Liver (tissue), 8 donors: ENCODE measurements at regions not wholly inside any gene's neighbourhood (a gene's known extent, or its start where the extent isn't known, plus 50 kb on each side); places are given as distances from the start of the nearest gene placed in this dataset.

Source experiments
- DNase-seq: peaks from one replicate; pipeline ENCODE4 v3.0.0-alpha.2; 2017; ENCODE audit warnings: low spot score
- H3K27ac ChIP-seq, 2 donors: one replicate each; pipeline ENCODE4 v1.7.0; 2013; ENCODE audit warnings: inconsistent platforms in 2 of 2, low read length in 2 of 2, control low read depth in 1 of 2, low read depth in 1 of 2, mild to moderate bottlenecking in 1 of 2
- H3K27me3 ChIP-seq, 4 donors: one replicate each; pipeline versions ENCODE4 v1.6.1 to v1.7.0; 2013; ENCODE audit warnings: low read length in 3 of 4, inconsistent platforms in 1 of 4, mild to moderate bottlenecking in 1 of 4, moderate library complexity in 1 of 4; ENCODE audit not compliant: control insufficient read depth in 4 of 4, insufficient read depth in 4 of 4
- H3K36me3 ChIP-seq, 4 donors: one replicate each; pipeline versions ENCODE4 v1.6.1 to v1.7.0; 2013; ENCODE audit warnings: low read length in 3 of 4, mild to moderate bottlenecking in 3 of 4, low read depth in 1 of 4, moderate library complexity in 1 of 4; ENCODE audit not compliant: control insufficient read depth in 4 of 4, insufficient read depth in 3 of 4
- H3K4me1 ChIP-seq, 4 donors: one replicate each; pipeline versions ENCODE4 v1.6.1 to v1.7.0; 2013; ENCODE audit warnings: low read length in 3 of 4, mild to moderate bottlenecking in 3 of 4, moderate library complexity in 1 of 4; ENCODE audit not compliant: control insufficient read depth in 4 of 4, insufficient read depth in 4 of 4
- H3K4me3 ChIP-seq, 3 donors: one replicate each; pipeline versions ENCODE4 v1.6.1 to v1.7.0; 2013; ENCODE audit warnings: low read length in 3 of 3, control low read depth in 1 of 3, low read depth in 1 of 3, mild to moderate bottlenecking in 1 of 3
- H3K9ac ChIP-seq, 2 donors: one replicate each; pipeline ENCODE4 v1.7.0; 2013; ENCODE audit warnings: low read length in 2 of 2, mild to moderate bottlenecking in 2 of 2, moderate library complexity in 2 of 2, control low read depth in 1 of 2, low read depth in 1 of 2
- H3K9me3 ChIP-seq, 4 donors: one replicate each; pipeline versions ENCODE4 v1.6.1 to v1.7.0; 2013; ENCODE audit warnings: low read length in 3 of 4; ENCODE audit not compliant: control insufficient read depth in 4 of 4
- EGR1 ChIP-seq, 2 donors: IDR thresholded peaks; 2 replicates each; pipeline ENCODE4 v1.6.1; 2016 to 2018; ENCODE audit warnings: antibody characterized with exemption in 2 of 2, low read depth in 2 of 2
- FOXA1 ChIP-seq: IDR thresholded peaks from 2 replicates; pipeline ENCODE4 v1.6.1; 2016; ENCODE audit warnings: antibody characterized with exemption
- FOXA2 ChIP-seq: IDR thresholded peaks from 2 replicates; pipeline ENCODE4 v1.6.1; 2016; ENCODE audit warnings: antibody characterized with exemption
- GABPA ChIP-seq, 2 donors: IDR thresholded peaks in 1 of 2; conservative IDR thresholded peaks in 1 of 2; 2 replicates each; pipeline ENCODE4 v1.6.1; 2016; ENCODE audit warnings: antibody characterized with exemption in 2 of 2, mild to moderate bottlenecking in 1 of 2, moderate library complexity in 1 of 2
- HNF4A ChIP-seq, 2 donors: conservative IDR thresholded peaks; 2 replicates each; pipeline ENCODE4 v1.6.1; 2016; ENCODE audit warnings: antibody characterized with exemption in 2 of 2, mild to moderate bottlenecking in 2 of 2
- HNF4G ChIP-seq: IDR thresholded peaks from 2 replicates; pipeline ENCODE4 v1.6.1; 2016; ENCODE audit warnings: antibody characterized with exemption
- JUND ChIP-seq, 2 donors: IDR thresholded peaks; 2 replicates each; pipeline ENCODE4 v1.6.1; 2016; ENCODE audit warnings: antibody characterized with exemption in 2 of 2
- NR2F2 ChIP-seq: IDR thresholded peaks from 2 replicates; pipeline ENCODE4 v1.6.1; 2016; ENCODE audit warnings: antibody characterized with exemption
- RAD21 ChIP-seq, 2 donors: IDR thresholded peaks; 2 replicates each; pipeline ENCODE4 v1.6.1; 2016; ENCODE audit warnings: antibody characterized with exemption in 2 of 2, mild to moderate bottlenecking in 2 of 2
- RXRA ChIP-seq, 2 donors: IDR thresholded peaks; 2 replicates each; pipeline ENCODE4 v1.6.1; 2017 to 2018; ENCODE audit warnings: antibody characterized with exemption in 2 of 2, mild to moderate bottlenecking in 1 of 2
- SP1 ChIP-seq: IDR thresholded peaks from 2 replicates; pipeline ENCODE4 v1.6.1; 2018; ENCODE audit warnings: antibody characterized with exemption, mild to moderate bottlenecking
- YY1 ChIP-seq: IDR thresholded peaks from 2 replicates; pipeline ENCODE4 v1.6.1; 2016; ENCODE audit warnings: antibody characterized with exemption, mild to moderate bottlenecking
- WGBS: extraction: QIAGEN DNeasy Blood & Tissue Kit; methylation state at CpG from one replicate; pipeline ENCODE4 v1.1.7; 2013; 5-methylcytosine and 5-hydroxymethylcytosine counted together
- TF ChIP-seq, protein P1 (sequence below): fragments of 150-350 bp; IDR thresholded peaks from 2 replicates; pipeline ENCODE4 v1.5.1; 2017; ENCODE audit warnings: improper control_type of control experiment, low read depth, low read length; ENCODE audit not compliant: missing input control
- TF ChIP-seq, protein P2 (sequence below): IDR thresholded peaks from 2 replicates; pipeline ENCODE4 v1.6.1; 2016; ENCODE audit warnings: antibody characterized with exemption
- TF ChIP-seq, protein P3 (sequence below): IDR thresholded peaks from 2 replicates; pipeline ENCODE4 v1.6.1; 2016; ENCODE audit warnings: antibody characterized with exemption
- TF ChIP-seq, protein P4 (sequence below): IDR thresholded peaks from 2 replicates; pipeline ENCODE4 v1.6.1; 2016; ENCODE audit warnings: antibody characterized with exemption, mild to moderate bottlenecking
- TF ChIP-seq, protein P5 (sequence below): IDR thresholded peaks from 2 replicates; pipeline ENCODE4 v1.6.1; 2016; ENCODE audit warnings: antibody characterized with exemption
- donor health status: healthy.
- donor health status: healthy.
- donor health status: healthy.
- donor health status: healthy.
- donor health status: healthy.

DNA sequence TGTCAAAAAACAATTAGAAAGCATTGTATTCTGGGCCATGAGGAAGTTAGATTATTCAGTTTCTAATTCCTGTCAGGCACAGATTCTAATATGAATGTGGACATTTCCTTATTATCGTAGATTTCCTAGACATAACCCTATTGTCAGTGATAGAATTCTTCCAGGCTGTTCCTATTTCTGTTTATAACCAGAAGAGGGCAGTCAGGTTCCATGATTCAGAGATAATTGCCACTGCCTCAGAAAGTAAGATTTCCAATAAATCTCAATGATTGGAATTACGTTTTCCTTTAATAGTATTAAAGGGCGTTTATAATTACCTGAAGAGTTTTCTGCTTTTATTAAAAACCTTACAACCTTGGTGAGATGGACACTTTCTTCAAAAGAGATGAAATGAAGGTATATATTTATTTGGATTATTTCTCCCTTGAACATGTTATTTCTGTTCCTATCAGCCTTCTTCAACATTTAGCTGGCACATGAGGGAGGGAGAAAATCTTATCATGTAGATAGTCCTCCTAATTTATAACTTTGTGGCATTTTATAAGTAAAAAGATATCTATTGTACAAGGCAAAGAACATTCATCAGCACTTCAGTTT lies 439.2 kb downstream of the MCTP2 start:
- Histone ChIP-seq H3K4me1 (no peaks in the 10 kb centered on the region), H3K9ac (no peak overlapping the region), H3K36me3 (no peaks in the 10 kb centered on the region), H3K27ac (no peak overlapping the region), H3K4me3 (no peak overlapping the region), H3K27me3 (peaks cover 0 to 12% (median 0%) of the 10 kb centered on the region in 4 donors), H3K9me3 (no peaks in the 10 kb centered on the region)
- 2% methylated on average over 3 of the region's 3 CpGs for WGBS
- no peak for DNase-seq
- TF ChIP-seq RXRA (IDR thresholded peaks at IDR 0.05) (no peak), RAD21 (IDR thresholded peaks at IDR 0.05) (peak; percentile 90 to 92), GABPA (IDR thresholded peaks at IDR 0.05 in 1 of 2, conservative IDR thresholded peaks at IDR 0.05 in 1 of 2) (no peak), FOXA1 (no peak), EGR1 (IDR thresholded peaks at IDR 0.05; ENCODE audit: low read depth in 2 of 2) (no peak), SP1 (no peak)
- TF ChIP-seq, protein P1, sequence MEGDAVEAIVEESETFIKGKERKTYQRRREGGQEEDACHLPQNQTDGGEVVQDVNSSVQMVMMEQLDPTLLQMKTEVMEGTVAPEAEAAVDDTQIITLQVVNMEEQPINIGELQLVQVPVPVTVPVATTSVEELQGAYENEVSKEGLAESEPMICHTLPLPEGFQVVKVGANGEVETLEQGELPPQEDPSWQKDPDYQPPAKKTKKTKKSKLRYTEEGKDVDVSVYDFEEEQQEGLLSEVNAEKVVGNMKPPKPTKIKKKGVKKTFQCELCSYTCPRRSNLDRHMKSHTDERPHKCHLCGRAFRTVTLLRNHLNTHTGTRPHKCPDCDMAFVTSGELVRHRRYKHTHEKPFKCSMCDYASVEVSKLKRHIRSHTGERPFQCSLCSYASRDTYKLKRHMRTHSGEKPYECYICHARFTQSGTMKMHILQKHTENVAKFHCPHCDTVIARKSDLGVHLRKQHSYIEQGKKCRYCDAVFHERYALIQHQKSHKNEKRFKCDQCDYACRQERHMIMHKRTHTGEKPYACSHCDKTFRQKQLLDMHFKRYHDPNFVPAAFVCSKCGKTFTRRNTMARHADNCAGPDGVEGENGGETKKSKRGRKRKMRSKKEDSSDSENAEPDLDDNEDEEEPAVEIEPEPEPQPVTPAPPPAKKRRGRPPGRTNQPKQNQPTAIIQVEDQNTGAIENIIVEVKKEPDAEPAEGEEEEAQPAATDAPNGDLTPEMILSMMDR, result peak; percentile 76
- TF ChIP-seq, protein P2, sequence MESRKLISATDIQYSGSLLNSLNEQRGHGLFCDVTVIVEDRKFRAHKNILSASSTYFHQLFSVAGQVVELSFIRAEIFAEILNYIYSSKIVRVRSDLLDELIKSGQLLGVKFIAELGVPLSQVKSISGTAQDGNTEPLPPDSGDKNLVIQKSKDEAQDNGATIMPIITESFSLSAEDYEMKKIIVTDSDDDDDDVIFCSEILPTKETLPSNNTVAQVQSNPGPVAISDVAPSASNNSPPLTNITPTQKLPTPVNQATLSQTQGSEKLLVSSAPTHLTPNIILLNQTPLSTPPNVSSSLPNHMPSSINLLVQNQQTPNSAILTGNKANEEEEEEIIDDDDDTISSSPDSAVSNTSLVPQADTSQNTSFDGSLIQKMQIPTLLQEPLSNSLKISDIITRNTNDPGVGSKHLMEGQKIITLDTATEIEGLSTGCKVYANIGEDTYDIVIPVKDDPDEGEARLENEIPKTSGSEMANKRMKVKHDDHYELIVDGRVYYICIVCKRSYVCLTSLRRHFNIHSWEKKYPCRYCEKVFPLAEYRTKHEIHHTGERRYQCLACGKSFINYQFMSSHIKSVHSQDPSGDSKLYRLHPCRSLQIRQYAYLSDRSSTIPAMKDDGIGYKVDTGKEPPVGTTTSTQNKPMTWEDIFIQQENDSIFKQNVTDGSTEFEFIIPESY, result no peak
- TF ChIP-seq, protein P3, sequence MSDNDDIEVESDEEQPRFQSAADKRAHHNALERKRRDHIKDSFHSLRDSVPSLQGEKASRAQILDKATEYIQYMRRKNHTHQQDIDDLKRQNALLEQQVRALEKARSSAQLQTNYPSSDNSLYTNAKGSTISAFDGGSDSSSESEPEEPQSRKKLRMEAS, result no peak

DNA sequence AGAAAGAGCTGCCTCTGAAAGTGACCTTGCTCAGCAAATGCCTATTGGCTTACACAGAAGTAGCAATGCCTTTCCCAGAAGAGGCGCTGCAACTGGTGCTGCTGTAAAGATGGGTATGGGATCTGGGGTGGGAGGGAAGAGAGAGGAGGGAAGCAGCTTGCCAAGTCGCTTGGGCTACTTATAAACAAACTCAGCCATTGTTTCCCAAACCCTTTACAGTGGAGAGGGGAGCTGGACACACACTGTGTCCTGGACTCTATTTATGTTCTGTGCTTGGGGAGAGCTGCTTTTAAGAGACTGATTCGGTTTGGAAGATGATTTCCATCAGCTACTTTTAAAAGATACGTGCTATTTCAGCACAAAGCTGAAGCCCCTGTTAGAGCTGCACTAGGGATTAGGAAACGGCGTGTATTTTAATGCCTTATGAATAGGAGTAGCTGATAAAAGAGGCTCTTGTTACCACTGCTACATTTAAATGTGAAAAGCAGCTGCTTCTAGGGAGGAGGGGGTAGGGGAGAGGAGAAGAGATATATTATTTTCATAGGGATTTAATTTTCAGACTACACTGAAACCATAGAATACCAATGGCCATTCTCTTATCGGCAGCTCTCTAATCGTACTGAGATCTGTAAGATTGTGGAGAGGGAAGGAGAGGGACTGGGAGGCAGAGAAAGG lies 440.6 kb downstream of the MCTP2 start:
- H3K4me3 ChIP-seq, result no peak overlapping the region

DNA sequence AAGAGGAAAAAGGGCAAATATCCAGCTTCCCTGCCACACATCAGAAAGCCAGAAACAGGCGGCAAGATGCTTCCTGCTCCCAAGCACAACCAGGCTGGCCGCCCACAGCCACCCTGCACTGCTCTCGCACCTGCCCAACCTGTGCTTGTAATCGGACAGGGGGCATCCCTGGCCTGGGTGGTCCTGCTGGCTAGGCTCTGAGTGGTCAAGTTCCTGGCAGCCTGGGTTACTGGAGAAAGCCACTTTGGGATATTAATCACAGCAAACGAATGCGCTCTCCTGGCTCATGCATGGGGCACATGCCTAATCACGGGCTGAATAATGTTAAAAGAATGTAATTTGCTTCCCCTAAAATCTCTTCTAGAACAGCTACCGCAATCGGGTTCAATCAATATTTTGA lies 442.4 kb downstream of the MCTP2 start:
- Histone ChIP-seq H3K4me1 (no peaks in the 10 kb centered on the region), H3K9ac (no peak overlapping the region), H3K27ac (no peak overlapping the region), H3K9me3 (no peaks in the 10 kb centered on the region), H3K4me3 (no peak overlapping the region), H3K27me3 (peaks cover 0 to 10% (median 0%) of the 10 kb centered on the region in 4 donors), H3K36me3 (no peaks in the 10 kb centered on the region)
- DNase-seq, result no peak
- 78% methylated on average over 9 of the region's 9 CpGs for WGBS
- TF ChIP-seq JUND (IDR thresholded peaks at IDR 0.05) (no peak), HNF4G (no peak), HNF4A (conservative IDR thresholded peaks at IDR 0.05) (no peak), YY1 (no peak), RAD21 (IDR thresholded peaks at IDR 0.05) (no peak), RXRA (IDR thresholded peaks at IDR 0.05) (no peak), EGR1 (IDR thresholded peaks at IDR 0.05; ENCODE audit: low read depth in 2 of 2) (no peak), FOXA2 (no peak), GABPA (IDR thresholded peaks at IDR 0.05 in 1 of 2, conservative IDR thresholded peaks at IDR 0.05 in 1 of 2) (no peak), FOXA1 (no peak), NR2F2 (no peak)
- TF ChIP-seq, protein P4, sequence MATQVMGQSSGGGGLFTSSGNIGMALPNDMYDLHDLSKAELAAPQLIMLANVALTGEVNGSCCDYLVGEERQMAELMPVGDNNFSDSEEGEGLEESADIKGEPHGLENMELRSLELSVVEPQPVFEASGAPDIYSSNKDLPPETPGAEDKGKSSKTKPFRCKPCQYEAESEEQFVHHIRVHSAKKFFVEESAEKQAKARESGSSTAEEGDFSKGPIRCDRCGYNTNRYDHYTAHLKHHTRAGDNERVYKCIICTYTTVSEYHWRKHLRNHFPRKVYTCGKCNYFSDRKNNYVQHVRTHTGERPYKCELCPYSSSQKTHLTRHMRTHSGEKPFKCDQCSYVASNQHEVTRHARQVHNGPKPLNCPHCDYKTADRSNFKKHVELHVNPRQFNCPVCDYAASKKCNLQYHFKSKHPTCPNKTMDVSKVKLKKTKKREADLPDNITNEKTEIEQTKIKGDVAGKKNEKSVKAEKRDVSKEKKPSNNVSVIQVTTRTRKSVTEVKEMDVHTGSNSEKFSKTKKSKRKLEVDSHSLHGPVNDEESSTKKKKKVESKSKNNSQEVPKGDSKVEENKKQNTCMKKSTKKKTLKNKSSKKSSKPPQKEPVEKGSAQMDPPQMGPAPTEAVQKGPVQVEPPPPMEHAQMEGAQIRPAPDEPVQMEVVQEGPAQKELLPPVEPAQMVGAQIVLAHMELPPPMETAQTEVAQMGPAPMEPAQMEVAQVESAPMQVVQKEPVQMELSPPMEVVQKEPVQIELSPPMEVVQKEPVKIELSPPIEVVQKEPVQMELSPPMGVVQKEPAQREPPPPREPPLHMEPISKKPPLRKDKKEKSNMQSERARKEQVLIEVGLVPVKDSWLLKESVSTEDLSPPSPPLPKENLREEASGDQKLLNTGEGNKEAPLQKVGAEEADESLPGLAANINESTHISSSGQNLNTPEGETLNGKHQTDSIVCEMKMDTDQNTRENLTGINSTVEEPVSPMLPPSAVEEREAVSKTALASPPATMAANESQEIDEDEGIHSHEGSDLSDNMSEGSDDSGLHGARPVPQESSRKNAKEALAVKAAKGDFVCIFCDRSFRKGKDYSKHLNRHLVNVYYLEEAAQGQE, result no peak
- TF ChIP-seq, protein P5, sequence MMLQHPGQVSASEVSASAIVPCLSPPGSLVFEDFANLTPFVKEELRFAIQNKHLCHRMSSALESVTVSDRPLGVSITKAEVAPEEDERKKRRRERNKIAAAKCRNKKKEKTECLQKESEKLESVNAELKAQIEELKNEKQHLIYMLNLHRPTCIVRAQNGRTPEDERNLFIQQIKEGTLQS, result no peak
- TF ChIP-seq, protein P3, result no peak

More for the DNA sequence above, 440.6 kb downstream of the MCTP2 start:
- WGBS, result 36% methylated on average over 8 of the region's 8 CpGs
- Histone ChIP-seq H3K9me3 (no peaks in the 10 kb centered on the region), H3K4me1 (no peaks in the 10 kb centered on the region), H3K27me3 (peaks cover 0 to 10% (median 0%) of the 10 kb centered on the region in 4 donors), H3K9ac (no peak overlapping the region), H3K36me3 (no peaks in the 10 kb centered on the region), H3K27ac (no peak overlapping the region)
- no peak for DNase-seq
- TF ChIP-seq RAD21 (IDR thresholded peaks at IDR 0.05) (peak in 1 of 2 donors; percentile 32), SP1 (no peak)
